COR-L47 (cell line): ENCODE measurements at regions not wholly inside any gene's neighbourhood (a gene's known extent, or its start where the extent isn't known, plus 50 kb on each side); places are given as distances from the start of the nearest gene placed in this dataset.

Experiments used
- DNase-seq: peaks from one replicate; lab custom pipeline; 2025; lab: John Stamatoyannopoulos, UW

DNA sequence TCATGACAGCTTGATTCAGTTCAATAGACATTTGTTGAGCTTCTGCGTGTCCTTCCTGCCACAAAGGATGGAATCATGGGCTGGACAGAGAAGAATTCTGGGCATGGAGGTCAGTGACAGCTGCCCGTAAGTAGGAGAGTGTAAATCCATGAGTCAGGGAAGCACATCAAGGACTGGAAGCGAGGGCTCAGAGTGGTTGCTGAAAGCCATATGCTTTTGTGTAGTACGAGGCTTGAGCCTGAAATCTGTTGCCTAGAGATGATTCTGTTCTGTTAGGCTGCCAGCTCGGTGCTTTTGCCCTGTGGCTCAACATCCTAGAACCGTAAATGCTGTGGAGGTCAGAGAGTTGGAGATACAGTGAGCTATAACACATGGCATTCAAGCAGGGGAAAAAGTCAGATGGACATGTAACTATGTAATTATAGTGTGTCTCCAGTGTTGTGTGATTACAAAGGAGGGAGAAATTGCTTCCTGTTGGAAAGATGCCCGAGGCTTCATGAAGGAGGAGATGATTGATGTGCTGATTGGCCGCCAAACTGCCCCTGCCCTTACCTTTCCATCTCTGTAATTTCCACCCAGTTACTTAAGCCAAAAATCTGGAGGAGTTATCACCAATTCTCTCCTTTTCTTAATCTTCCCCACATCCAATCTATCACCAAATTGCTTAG lies 92.8 kb upstream of the CACNA1E start:
- peak; percentile 98 for DNase-seq

DNA sequence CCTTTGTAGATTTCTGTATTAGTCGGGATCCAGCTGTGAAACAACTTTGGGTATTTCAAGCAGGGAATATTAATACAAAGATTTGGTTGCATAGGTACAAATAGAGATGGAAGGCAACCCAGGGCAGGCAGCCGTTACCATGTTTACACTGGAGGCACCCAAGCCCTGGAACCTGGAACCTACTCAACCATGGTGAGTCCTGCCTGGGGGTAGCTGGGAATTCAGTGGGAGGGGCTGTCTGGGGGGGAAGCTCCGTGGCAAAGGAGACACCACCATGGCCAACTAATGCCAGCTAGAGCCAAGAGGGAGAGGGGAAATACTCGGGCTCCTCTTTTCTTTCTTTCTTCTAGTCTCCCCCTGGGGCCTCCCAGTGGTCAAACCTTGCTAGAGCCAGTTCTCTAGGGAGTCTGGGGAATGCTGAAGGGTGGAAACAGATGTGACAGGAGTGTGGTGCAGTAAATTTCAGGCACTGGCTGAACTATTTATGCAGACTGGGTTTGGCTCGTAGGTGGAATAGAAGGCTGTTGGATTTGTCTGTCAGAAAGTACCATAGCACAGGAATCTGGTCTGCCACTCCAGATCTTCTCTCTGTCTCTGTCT lies 91.9 kb upstream of the CACNA1E start:
- DNase-seq = peak; percentile 50

- no peak for DNase-seq
Measured at GRCh38 chr1:181392133-181392532, 91.2 kb upstream of the CACNA1E start.

DNA sequence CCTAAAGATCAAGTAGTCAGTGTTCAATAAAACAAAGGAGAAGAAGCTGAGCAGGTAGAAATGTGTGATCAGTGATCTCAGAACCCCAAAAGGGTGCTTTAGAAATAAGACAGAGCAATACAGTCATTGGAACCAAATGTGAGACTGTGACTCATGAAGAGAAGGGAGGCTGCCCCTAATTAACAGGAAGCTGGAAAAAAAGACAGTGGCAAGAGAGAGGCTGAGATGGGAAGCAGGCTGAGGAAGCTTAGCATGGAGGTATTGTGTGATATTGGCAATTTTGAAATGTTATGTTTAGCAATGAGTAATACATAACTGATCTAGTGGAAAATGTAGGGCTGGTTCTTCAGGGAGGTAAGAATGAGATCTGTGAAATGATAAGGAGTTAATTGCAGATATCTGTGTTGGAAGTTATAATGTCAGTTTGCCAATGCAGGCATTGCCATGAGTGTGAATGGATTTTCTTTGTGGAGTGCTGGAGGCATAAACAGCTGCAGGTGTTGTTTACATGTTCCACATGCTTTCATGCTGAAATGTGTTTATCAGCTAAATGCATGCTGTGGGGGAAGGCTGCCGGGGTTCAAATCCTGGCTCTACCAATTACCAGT lies 90.6 kb upstream of the CACNA1E start:
- DNase-seq = no peak

GRCh38 chr1:181394766-181395165 lies 88.6 kb upstream of the CACNA1E start:
- no peak for DNase-seq

DNA sequence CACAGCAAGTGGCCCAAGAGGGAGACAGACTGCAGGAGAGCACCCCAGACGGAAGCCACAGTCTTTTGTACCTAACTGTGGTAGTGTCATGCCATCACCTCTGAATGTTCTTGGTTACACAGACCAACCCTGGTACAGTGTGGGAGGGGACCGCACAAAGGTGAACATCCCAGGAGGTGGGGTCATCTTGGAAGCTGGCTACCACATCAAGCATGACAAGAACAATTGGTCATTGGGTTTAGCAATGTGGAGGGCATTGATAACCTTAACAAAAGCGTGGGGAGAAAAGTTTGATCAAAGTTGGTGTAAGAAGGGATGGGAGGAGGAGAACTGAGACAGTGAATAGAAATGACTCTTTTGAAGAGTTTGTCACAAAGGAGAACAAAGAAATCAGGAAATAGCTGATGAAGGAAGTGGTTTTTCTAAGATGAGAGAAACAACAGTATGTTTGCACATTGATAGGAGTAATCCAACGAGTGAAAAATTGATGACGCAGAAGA lies 87.1 kb upstream of the CACNA1E start:
- no peak for DNase-seq

DNA sequence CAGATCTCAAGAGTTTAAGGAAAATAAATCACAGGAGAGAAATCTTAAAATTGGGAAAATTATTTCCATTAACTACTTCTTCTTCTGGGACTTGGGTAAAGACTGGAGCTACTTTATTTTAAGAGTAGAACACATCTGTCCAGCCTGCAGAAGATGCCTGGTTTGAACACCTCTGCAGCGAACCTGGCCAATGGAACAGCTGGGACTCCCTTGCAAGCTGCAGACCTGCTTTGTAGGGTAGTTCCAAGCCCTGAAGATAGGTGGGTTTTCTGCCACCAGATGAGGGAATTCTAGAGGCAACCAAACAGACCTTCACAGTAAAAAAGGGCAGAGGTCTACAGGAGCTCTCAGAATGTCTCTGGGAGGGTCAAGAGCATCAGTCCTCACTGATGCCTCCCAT lies 86.5 kb upstream of the CACNA1E start:
- DNase-seq = no peak

- DNase-seq = peak; percentile 32
Measured at GRCh38 chr1:181397845-181398244, 85.5 kb upstream of the CACNA1E start.

DNA sequence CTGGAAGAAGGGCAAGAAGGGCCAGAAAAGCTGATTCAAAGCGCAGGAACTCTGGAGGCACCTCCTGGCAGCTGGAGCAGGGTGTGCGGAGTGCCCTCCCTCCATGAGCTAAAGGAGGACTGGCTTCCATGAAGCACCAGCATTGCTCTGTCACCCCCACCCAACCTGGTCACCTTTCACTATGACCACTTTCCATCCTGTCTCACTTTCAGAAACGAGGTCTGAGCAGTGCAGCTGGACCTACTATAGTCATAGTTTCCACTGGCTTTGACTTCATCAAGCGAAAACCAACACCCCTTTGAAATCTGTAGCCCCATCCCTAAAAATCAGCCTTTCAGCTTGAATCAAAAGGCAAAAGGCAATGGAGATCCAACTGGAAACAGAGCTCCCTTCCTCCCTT lies 84.8 kb upstream of the CACNA1E start:
- DNase-seq = no peak

GRCh38 chr1:181405584-181405983 lies 77.7 kb upstream of the CACNA1E start:
- no peak for DNase-seq

DNA sequence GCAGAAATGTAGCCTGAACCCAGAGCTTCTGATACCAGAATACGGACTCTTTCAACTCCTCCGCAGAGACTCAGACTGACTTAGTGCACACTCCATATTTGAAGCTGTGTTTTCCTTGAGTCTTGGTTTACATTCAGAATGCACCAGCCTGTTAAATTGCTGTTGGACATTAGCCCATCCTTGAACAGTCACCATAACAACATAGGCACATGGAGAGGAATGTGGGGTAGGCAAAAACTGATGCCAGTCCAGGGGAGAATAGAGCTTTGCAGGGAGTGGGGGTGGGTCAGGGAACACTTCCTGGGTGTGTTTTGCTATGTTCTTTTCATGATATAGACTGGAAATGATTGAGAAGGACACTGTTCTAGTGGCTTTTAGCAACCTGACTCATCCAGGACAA lies 76.3 kb upstream of the CACNA1E start:
- peak; percentile 35 for DNase-seq

DNA sequence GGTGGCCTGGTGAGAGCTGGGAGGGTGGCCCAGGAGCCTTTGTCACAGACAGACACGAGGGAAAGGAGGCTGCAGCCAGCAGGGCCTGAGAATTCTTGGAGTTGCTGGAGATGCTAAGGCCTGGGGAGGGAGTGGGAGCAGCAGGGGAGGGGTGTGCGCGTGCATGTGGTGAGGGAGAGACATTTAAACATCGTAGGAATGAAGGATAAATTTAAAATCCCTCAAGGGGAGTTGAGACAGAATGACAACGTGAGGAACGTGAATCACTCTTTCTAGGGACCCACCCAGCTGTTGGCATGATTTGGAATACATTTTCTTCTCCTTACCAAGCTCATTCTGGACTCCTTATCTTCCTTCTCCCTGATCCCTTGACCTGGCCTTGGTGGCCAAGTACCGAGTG lies 73.3 kb upstream of the CACNA1E start:
- no peak for DNase-seq

DNA sequence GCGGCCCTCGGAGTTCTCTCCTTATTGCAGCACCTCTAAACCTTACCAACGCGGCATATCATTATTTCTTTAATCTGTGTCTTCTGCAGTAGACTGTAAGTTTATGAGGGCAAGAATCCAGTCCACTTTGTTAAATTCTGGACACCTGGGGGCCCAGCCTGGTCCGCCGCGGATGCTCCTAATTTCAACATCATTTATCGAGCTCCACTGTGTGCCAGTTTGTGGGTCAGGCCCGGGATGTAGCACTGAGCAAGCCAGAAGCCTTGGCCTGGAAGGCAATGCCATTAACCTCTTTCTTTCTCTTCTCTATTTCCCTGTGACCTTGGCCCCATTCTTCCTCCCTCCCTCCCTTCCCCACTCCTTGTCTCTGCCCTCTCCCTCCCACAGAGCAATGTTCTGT lies 70.6 kb upstream of the CACNA1E start:
- DNase-seq = no peak

DNA sequence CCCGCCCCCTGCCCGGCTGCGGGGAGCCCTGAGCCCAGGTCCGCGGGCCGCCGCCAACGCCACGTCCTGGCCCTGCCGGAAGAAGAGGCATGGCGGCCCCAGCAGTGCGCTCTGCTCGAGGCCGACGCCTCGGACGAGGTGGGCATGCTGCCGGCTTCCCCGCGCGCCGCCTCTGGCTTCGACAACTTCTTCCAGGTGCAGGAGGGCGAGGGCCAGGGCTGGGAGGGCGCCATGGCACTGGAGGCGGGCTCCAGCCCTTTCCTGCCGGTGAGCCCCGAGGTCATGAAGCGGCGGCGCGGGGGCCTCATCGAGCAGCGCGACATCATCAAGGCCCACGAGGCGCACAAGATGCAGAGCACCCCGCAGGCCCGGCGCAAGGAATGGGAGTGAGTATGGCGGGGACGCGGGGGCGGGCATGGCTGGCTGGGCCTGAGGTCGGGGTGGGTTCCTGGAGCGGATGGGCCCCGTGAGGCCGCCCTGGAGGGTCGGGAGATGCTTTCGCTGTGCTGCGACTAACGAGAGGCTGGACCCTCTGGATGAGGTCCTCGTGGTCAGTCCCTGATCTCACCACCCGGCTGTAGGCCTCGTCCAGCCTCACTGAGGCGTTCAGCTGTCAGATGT lies 70.0 kb upstream of the CACNA1E start:
- no peak for DNase-seq

GRCh38 chr1:181413836-181414235 lies 69.5 kb upstream of the CACNA1E start:
- DNase-seq = no peak

DNA sequence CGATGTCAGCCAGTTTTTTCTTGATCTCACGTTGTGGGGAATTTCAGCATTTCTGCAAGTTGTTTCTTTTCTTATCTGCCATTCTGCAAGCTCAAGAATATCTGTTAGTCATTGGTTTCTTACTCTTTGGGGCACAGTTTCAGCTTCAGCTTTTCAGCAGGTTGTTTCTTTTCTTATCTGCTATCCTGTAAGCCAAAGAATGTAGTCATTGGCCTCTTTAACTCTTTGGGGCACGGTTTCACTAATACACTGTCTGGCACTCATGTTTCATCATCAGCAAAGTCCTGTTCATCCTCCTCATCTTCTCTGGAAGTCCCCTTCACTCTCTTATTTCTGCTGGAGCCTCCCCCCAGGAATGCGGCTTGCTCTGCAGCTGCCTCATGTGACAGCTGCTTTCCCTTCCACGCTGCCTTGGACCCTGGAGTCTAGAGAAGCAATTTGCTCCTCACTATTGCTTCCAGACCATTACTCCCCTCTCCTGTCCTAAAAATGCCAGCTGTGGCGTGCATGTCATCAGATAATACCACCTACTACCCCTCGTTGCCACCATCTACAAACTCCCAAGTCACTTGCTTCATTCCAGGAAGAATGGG lies 67.0 kb upstream of the CACNA1E start:
- no peak for DNase-seq

GRCh38 chr1:181417915-181418314 lies 65.4 kb upstream of the CACNA1E start:
- no peak for DNase-seq

- DNase-seq = peak; percentile 72
Measured at GRCh38 chr1:181423301-181423918, 59.9 kb upstream of the CACNA1E start.

DNA sequence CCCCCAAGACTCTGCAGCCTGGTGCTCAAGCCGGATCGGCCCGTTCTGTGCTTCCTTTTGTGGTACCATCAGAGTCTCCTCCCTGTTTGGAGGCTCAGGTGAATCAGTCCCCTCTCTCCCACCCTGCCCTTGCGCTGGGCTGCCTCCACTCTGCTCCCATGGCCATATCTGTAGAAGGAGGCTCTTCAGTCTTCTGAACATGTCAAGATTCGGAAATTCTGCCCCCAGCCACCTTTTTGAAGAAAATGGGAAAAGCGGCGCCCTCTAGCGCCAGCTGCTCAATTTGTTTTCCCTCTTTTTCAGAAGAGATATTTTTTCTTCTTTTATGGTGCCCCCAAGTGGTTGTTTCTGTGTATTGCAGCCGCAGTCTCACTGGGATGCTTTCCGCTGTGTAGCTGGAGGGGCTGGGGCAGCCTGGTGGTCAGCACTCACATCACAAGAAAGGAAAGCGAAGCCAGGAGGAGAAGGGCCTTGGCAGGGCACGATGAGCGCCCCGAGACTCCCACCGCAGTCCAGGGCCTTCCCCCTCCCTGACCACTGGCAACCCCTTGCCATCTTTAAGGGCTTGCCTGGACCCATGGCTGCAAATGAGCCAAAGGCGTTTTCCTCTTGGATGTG lies 58.4 kb upstream of the CACNA1E start:
- peak; percentile 85 for DNase-seq

GRCh38 chr1:181425566-181425965 lies 57.8 kb upstream of the CACNA1E start:
- DNase-seq = no peak

GRCh38 chr1:181429462-181429861 lies 53.9 kb upstream of the CACNA1E start:
- no peak for DNase-seq
